ENCODE measurements at regions not wholly inside any gene's neighbourhood (a gene's known extent, or its start where the extent isn't known, plus 50 kb on each side); places are given as distances from the start of the nearest gene placed in this dataset.
A peak's percentile ranks its signal among the peaks of the same experiment; 100 is the strongest.
"Not testable (repeated sequence)": the region's sequence is repeated elsewhere in the genome, so short reads cannot be mapped to it uniquely, and the experiment has no call there.

- intact Hi-C loops (cut with DNase I) = no loop called here
- Histone ChIP-seq H3K4me3 (ENCODE audit: low read length) (no peak overlapping the region), H3K27ac (ENCODE audit: low read length) (no peak overlapping the region), H3K4me1 (ENCODE audit: control insufficient read depth, insufficient read depth, low read length) (peaks cover 3% of the 10 kb centered on the region), H3K27me3 (ENCODE audit: control insufficient read depth, insufficient read depth) (no peaks in the 10 kb centered on the region), H3K9me3 (ENCODE audit: control insufficient read depth, low read length) (no peaks in the 10 kb centered on the region)
- DNase-seq = peak in 2 of 3 donors; percentile 20 to 62
- WGBS = 41% methylated on average over 6 of the region's 6 CpGs
- no peak for ATAC-seq
Measured at GRCh38 chr9:103183701-103184171, 188.6 kb downstream of the CYLC2 start.

GRCh38 chr9:103186959-103187358 lies 191.8 kb downstream of the CYLC2 start:
- H3K27me3 ChIP-seq (ENCODE audit: control insufficient read depth, insufficient read depth) = no peaks in the 10 kb centered on the region
- WGBS = 92% methylated on average over 22 of the region's 22 CpGs
- no peaks in the 10 kb centered on the region for H3K9me3 ChIP-seq (ENCODE audit: control insufficient read depth, low read length)
- peak in 1 of 3 donors; percentile 45 for DNase-seq
- peaks cover 3% of the 10 kb centered on the region for H3K4me1 ChIP-seq (ENCODE audit: control insufficient read depth, insufficient read depth, low read length)
- ATAC-seq = no peak
- no peak overlapping the region for H3K27ac ChIP-seq (ENCODE audit: low read length)
- no peak overlapping the region for H3K4me3 ChIP-seq (ENCODE audit: low read length)
- intact Hi-C loops (cut with DNase I) = no loop called here

GRCh38 chr9:103188781-103189350 lies 193.7 kb downstream of the CYLC2 start:
- no peak overlapping the region for H3K4me3 ChIP-seq (ENCODE audit: low read length)
- H3K27ac ChIP-seq (ENCODE audit: low read length) = no peak overlapping the region
- 54% methylated on average over 12 of the region's 12 CpGs for WGBS
- intact Hi-C loops (cut with DNase I) = no loop called here
- peak; percentile 46 to 88 for ATAC-seq
- H3K4me1 ChIP-seq (ENCODE audit: control insufficient read depth, insufficient read depth, low read length) = no peaks in the 10 kb centered on the region
- no peaks in the 10 kb centered on the region for H3K9me3 ChIP-seq (ENCODE audit: control insufficient read depth, low read length)
- peak; percentile 18 to 72 (median 56) for DNase-seq
- no peaks in the 10 kb centered on the region for H3K27me3 ChIP-seq (ENCODE audit: control insufficient read depth, insufficient read depth)

GRCh38 chr9:103193992-103194391 lies 198.9 kb downstream of the CYLC2 start:
- WGBS = 78% methylated on average over 1 of the region's 1 CpG
- Histone ChIP-seq H3K4me3 (ENCODE audit: low read length) (no peak overlapping the region), H3K27me3 (ENCODE audit: control insufficient read depth, insufficient read depth) (no peaks in the 10 kb centered on the region), H3K9me3 (ENCODE audit: control insufficient read depth, low read length) (no peaks in the 10 kb centered on the region), H3K27ac (ENCODE audit: low read length) (no peak overlapping the region), H3K4me1 (ENCODE audit: control insufficient read depth, insufficient read depth, low read length) (no peaks in the 10 kb centered on the region)
- intact Hi-C loops (cut with DNase I) = no loop called here
- no peak for ATAC-seq
- DNase-seq = no peak

- Histone ChIP-seq H3K9me3 (ENCODE audit: control insufficient read depth, low read length) (no peaks in the 10 kb centered on the region), H3K27me3 (ENCODE audit: control insufficient read depth, insufficient read depth) (no peaks in the 10 kb centered on the region), H3K4me3 (ENCODE audit: low read length) (no peak overlapping the region), H3K4me1 (ENCODE audit: control insufficient read depth, insufficient read depth, low read length) (no peaks in the 10 kb centered on the region), H3K27ac (ENCODE audit: low read length) (no peak overlapping the region)
- 81% methylated on average over 2 of the region's 2 CpGs for WGBS
- DNase-seq (no peak), ATAC-seq (no peak)
- intact Hi-C loops (cut with DNase I) = no loop called here
Measured at GRCh38 chr9:103203172-103203571, 208.0 kb downstream of the CYLC2 start.

- DNase-seq; intact Hi-C loops (cut with DNase I); H3K4me3 ChIP-seq (ENCODE audit: low read length); H3K4me1 ChIP-seq (ENCODE audit: control insufficient read depth, insufficient read depth, low read length); H3K9me3 ChIP-seq (ENCODE audit: control insufficient read depth, low read length); H3K27me3 ChIP-seq (ENCODE audit: control insufficient read depth, insufficient read depth); ATAC-seq; H3K27ac ChIP-seq (ENCODE audit: low read length): not testable (repeated sequence)
- WGBS = 76% methylated on average over 8 of the region's 8 CpGs
Measured at GRCh38 chr9:103205881-103206585, 210.9 kb downstream of the CYLC2 start.

GRCh38 chr9:103210607-103211006 lies 215.5 kb downstream of the CYLC2 start:
- Histone ChIP-seq H3K27ac (ENCODE audit: low read length) (no peak overlapping the region), H3K27me3 (ENCODE audit: control insufficient read depth, insufficient read depth) (no peaks in the 10 kb centered on the region), H3K4me3 (ENCODE audit: low read length) (no peak overlapping the region), H3K9me3 (ENCODE audit: control insufficient read depth, low read length) (no peaks in the 10 kb centered on the region), H3K4me1 (ENCODE audit: control insufficient read depth, insufficient read depth, low read length) (no peaks in the 10 kb centered on the region)
- DNase-seq (no peak), ATAC-seq (no peak)
- 78% methylated on average over 3 of the region's 3 CpGs for WGBS
- intact Hi-C loops (cut with DNase I) = no loop called here

- DNase-seq (no peak), ATAC-seq (no peak)
- WGBS = 68% methylated on average over 1 of the region's 1 CpG
- intact Hi-C loops (cut with DNase I) = no loop called here
- Histone ChIP-seq H3K27ac (ENCODE audit: low read length) (no peak overlapping the region), H3K27me3 (ENCODE audit: control insufficient read depth, insufficient read depth) (no peaks in the 10 kb centered on the region), H3K4me3 (ENCODE audit: low read length) (no peak overlapping the region), H3K4me1 (ENCODE audit: control insufficient read depth, insufficient read depth, low read length) (no peaks in the 10 kb centered on the region), H3K9me3 (ENCODE audit: control insufficient read depth, low read length) (no peaks in the 10 kb centered on the region)
Measured at GRCh38 chr9:103215197-103215596, 220.1 kb downstream of the CYLC2 start.

- Histone ChIP-seq H3K27me3 (ENCODE audit: control insufficient read depth, insufficient read depth) (no peaks in the 10 kb centered on the region), H3K4me1 (ENCODE audit: control insufficient read depth, insufficient read depth, low read length) (no peaks in the 10 kb centered on the region), H3K27ac (ENCODE audit: low read length) (no peak overlapping the region), H3K9me3 (ENCODE audit: control insufficient read depth, low read length) (no peaks in the 10 kb centered on the region), H3K4me3 (ENCODE audit: low read length) (no peak overlapping the region)
- intact Hi-C loops (cut with DNase I) = no loop called here
- no peak for DNase-seq
- ATAC-seq = no peak
- 53% methylated on average over 4 of the region's 4 CpGs for WGBS
Measured at GRCh38 chr9:103225702-103226646, 230.8 kb downstream of the CYLC2 start.

GRCh38 chr9:103226647-103227013 lies 231.5 kb downstream of the CYLC2 start:
- no peaks in the 10 kb centered on the region for H3K27me3 ChIP-seq (ENCODE audit: control insufficient read depth, insufficient read depth)
- H3K4me1 ChIP-seq (ENCODE audit: control insufficient read depth, insufficient read depth, low read length) = no peaks in the 10 kb centered on the region
- H3K4me3 ChIP-seq (ENCODE audit: low read length) = no peak overlapping the region
- H3K9me3 ChIP-seq (ENCODE audit: control insufficient read depth, low read length) = no peaks in the 10 kb centered on the region
- DNase-seq (no peak), ATAC-seq (no peak)
- no peak overlapping the region for H3K27ac ChIP-seq (ENCODE audit: low read length)
- 79% methylated on average over 1 of the region's 1 CpG for WGBS
- intact Hi-C loops (cut with DNase I) = no loop called here

- intact Hi-C loops (cut with DNase I); H3K27me3 ChIP-seq (ENCODE audit: control insufficient read depth, insufficient read depth); H3K9me3 ChIP-seq (ENCODE audit: control insufficient read depth, low read length); H3K4me1 ChIP-seq (ENCODE audit: control insufficient read depth, insufficient read depth, low read length); ATAC-seq; H3K27ac ChIP-seq (ENCODE audit: low read length); H3K4me3 ChIP-seq (ENCODE audit: low read length): not testable (repeated sequence)
- peak in 1 of 3 donors; percentile 30 for DNase-seq
- WGBS = 85% methylated on average over 24 of the region's 24 CpGs
Measured at GRCh38 chr9:103237571-103238109, 242.5 kb downstream of the CYLC2 start.

All from right cardiac atrium (tissue), 5 donors.